GM19468 (cell line): ENCODE measurements at regions not wholly inside any gene's neighbourhood (a gene's known extent, or its start where the extent isn't known, plus 50 kb on each side); places are given as distances from the start of the nearest gene placed in this dataset.

ENCODE experiments used
- ATAC-seq: cut with Tn5 transposase; IDR thresholded peaks from one replicate; pipeline ENCODE4 v1.9.1; 2021; ENCODE audit warnings: mild to moderate bottlenecking, moderate library complexity, moderate number of reproducible peaks; ENCODE audit not compliant: unreplicated experiment; ENCODE audit errors: extremely low read depth

DNA sequence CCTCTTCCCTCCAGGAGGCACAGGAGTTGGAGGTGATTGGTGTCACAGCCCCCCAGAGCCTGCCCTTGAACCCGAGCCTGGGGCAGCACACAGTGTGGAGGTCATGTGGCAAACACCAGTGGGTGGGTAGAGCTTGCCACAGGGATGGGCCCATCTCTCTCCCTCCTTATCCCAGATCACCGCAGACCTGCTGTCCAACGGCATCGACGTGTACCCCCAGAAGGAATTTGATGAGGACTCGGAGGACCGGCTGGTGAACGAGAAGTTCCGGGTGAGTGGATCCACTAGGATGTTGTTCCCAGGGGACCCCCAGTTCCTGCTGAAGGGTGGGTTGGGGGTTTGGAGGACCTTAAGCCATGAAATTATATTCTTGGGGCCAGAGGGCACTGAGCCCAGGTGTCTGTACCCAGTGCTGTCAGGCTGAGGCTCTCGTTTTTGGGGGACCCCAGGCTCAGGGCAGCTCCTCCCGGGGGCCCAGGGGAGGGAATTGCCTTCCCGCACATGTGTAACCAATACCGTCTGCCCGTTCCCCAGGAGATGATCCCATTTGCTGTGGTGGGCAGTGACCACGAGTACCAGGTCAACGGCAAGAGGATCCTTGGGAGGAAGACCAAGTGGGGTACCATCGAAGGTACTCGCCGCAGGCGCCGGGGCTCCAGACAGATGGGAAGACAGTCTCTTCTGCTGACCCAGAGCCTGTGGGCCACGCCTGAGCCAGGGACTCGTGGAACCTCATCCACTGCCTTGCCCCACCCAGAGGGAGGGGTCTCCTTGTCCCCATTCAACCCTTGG is 351.9 kb downstream of the SEC14L1 start:
- no peak for ATAC-seq

DNA sequence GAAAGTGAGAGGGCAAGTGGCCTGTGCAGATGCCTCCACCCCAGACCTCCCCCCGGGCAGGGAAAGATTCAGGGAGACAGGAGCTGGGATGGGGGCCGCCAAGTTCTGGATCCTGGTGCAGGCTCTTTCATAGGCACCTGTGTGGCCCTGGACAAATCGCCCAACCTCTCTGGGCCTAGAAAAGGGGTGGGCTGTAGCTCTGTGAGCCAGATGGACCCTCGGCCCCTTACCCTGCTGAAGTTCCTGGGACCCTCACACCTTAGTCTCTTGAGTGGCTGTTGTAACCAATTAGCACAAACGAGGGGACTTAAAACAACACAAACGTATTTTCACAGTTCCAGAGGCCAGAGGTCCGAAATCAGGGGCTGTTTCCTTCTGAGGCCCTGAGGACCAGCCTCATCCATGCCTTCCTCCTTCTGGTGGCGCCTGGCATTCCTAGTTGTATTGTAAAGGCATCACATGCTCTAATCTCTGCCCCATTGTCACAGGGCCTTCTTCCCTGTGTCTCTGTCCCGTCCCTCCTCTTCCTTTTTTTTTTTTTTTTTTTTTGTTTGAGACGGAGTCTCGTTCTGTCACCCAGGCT is 352.6 kb downstream of the SEC14L1 start:
- ATAC-seq, result no peak

DNA sequence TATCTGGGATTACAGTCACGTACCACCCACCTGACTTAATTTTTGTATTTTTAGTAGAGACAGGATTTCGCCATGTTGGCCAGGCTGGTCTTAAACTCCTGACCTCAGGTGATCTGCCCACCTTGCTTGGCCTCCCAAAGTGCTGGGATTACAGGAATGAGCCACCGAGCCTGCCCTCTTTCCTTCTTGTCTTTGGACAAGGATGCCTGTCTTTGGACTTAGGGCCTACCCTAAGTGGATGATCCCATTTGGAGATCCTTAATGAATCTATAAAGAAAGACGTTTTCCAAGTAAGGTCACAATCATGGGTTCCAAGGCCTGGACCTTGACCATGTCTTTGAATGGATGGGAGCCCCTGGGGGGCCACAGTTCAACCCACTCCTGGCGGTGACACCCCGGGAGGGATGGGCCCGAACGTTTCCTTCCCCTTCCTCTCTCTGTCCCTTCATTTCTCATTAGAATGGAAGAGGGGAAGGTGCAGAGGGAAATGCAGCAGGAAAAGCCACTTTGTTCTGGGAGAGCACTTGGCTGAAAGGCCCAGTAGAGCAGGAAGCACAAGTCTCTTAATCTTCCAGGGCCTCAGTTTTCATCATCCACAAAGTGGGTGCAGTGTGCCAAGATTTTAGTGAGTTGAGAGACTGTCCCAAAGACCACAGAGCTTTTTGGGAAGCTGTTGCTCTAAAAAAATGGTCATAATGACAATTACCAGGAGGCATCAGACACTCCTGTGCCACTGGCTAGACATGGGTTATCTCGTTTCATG is 353.3 kb downstream of the SEC14L1 start:
- ATAC-seq, result no peak

DNA sequence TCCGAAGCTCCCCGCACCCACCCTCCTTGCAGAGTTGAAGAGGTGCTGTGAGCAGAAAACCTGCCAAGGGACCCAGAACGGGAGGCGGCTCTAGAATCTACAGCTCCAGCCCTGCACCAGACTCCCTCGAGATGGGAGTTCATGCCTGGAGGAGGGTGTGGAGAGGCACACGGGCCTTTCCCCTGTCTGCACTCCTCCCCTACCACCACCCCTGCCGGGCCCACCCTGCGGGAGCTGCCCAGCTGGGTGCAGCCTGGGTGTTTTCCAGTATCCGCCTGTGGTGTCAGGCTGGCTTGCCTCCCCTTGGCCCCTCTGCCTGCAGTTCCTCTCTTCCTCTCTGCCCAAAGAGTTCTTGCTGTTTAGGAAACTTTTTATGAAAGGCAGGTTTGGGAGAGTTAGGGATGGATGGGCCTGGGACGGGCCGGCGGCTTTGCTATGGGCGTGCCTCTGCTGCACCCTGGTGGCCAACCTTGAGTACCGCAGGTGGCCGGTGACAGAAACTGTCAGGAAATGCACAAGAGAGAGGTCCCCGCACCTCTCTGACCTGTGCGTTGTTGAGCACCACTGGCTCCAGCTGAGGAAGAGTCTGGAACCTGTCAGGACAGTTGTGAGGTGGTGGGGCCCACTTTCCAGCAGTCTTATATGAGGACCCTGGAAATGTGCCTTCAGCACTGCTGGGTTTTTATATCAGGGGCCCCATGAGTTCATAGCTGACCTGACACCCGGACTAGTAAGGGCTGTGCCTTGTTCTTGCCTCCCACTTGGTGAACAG is 354.1 kb downstream of the SEC14L1 start:
- ATAC-seq, result no peak

DNA sequence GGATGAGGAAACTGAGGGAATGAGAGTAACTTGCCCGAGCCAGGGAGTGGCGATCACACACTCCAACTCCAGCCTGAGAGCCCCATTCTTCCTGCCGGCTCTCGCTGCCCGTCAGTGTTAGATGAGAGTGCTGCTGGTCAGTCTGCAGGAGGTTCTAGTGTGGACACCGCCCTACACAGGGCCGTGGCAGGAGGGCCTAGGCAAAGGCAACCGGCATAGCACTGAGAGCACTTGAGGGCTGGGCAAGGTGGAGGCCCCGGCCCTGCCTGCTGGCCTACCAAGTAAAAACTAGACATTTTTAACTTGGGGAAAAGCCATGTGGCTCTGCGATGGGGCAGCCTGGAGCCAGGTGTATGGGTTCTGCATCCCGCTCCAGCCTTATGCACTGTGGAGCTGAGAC is 354.8 kb downstream of the SEC14L1 start:
- no peak for ATAC-seq

DNA sequence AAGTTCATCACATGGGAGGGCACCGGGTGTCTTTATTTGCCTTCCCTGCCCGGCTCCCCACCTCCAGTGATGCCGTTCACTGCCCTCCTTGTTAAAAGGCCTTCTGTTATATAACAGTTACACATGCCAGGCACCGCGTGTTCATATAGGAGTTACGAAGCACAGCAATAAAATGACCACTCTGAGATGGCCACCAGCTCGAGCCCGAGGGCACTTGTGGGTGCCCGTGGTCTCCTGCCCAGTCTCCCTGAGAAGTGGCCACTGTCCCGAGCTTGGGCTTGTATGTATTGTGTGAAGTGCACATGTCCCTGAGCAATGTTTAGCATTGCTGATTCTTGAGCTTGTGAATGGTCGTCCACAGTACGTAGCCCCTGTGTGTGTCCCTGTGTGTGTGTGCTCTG is 355.6 kb downstream of the SEC14L1 start:
- ATAC-seq, result no peak

DNA sequence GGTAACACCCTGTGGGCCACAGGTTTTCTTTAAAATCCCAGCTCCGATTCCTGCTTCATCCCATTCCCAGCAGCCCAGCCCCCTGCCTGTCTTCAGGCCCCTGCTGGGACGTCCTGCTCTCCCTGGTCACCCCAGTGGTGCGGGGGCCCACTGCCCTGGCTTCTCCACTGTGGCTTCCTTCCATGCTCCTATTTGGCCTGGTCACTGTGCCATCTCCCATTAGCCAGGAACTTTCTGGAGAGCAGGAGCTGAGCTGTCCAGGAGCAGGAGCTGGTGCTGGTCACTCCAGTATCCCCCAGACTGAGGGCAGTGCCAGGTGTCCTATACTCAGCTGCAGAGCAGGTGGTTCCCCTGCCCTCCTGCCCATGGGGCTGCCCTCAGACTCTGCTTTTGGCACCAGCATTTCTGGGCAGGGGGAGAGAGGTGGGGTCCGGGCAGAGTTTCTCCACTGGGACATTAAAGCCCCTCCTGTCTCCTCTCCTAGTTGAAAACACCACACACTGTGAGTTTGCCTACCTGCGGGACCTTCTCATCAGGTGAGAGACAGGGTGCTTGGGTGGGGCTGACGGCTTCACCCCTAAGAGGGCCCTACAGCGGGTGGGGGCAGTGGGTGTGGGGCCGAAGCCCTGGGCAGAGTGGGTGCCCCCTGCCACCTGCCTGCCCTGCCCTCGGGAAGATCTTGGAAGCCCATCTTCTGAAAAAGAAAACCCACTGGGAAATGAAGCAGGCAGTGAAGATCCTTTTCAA is 356.2 kb downstream of the SEC14L1 start:
- ATAC-seq, result no peak

DNA sequence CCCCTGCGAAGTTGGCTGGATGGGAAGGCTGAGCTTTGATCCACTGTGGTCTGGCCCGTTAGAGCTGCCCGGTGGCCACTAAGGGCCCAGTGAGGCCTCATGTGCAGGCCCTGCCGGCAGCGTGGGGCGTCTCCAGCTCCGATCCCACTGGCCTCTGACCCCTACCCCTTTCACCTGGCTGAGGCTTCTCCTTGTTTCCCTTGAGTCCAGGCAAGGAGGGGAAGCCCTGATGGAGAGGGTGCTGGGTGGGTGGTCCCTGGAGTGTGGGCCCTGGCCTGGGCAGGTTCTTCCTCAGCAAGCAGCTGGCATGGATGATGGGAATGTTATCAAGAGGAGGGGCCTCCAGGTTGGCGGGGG is 356.8 kb downstream of the SEC14L1 start:
- ATAC-seq, result no peak

DNA sequence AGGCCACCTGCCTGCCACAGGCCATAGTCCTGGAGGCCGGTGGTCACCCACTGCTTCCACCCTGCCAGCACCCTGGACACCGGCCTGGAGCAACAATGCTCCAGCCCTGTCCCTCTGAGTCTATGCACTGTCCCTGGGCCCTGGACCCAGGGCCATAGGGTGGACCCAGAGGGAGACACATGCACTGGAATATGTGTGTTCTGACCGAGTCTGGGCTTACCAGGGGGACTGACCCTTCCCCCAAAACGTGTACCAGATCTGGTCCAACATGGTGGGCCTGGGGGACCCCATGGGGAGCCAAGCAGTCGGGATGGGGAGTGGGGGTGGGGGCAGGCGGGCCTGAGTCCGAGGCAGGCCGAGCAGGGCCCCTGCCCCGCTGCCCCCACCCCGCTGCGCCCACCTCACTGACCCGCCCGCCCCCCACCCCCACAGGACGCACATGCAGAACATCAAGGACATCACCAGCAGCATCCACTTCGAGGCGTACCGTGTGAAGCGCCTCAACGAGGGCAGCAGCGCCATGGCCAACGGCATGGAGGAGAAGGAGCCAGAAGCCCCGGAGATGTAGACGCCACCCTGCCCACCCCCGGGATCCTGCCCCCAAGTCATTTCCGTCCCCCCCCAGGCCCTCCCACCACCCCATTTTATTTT is 357.4 kb downstream of the SEC14L1 start:
- no peak for ATAC-seq

GRCh38 chr17:77498791-77499698 is 358.3 kb downstream of the SEC14L1 start:
- ATAC-seq, result no peak

- ATAC-seq, result no peak
These were observed 359.1 kb downstream of the SEC14L1 start for GRCh38 chr17:77499699-77500435.

- no peak for ATAC-seq
These were observed 360.4 kb downstream of the SEC14L1 start for GRCh38 chr17:77501101-77501566.

DNA sequence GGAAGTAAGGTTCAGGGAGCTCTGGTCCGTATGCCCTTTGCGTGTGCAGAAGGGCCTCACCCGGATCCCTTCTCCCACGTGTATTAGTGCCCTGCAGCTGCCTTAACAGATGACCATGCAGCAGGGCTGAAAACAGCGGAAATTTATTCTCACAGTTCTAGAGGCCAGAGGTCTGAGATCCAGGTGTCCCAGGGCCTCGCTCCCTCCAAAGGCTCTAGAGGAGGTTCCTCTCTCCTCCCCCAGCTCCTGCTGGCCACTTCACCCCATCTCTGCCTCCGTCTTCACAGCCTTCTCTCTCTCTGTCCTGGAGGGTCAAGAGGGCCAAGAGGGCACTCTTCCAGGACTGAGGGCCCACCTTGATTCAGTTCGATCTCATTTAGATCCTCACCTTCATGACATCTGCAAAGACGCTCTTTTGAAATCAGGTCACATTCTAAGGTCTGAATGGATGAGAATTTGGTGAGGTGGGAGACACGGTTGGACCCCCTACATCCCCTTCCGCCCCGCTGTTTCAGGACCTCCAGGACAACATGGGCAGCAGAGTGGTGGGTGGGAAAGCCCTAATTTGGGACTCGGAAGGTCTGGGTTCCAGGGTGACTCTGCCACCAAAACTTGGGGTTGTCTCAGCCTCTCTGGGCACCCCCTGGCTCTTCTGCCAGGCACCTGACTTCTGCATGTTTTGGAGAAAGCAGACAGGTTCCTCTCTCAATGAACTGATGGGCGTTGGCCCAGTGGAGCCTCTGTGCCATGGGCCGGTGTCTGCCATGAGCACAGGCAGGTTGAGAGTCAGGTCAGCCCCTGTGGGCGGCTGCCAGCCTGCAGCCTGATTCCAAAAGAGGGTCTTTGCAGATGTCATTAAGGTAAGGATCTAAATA is 361.2 kb downstream of the SEC14L1 start:
- ATAC-seq, result no peak

DNA sequence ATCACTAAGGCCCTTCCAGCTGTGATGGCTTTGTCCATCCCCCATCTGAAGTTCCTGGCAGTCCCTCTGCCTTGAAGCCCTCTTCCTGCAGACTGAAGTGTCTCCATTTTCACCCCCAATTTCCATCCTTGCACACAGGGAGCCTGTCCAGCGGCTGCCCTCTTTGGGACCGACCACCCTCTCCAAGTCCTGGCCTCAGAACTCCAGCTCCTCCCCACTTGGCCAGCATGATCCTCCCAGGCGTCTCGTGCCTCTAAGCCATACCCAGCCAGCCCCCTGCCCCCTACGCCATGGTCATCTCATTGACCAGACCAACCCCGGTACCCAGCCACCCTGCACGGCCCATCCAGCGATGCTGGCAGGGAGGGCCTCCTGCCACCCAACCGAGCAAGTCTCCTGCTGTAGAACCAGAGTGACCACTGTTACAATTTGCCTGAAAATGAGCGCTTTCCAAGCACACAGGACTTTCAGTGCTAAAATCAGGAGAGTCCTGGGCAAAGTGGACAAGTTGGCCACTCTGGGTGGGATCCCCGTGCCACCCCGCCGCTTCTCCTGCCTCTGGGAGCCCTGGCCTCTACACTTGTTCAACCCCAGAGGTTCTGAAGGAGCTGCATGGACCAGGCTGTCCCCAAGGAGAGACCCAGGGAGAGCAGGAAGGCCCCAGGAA is 362.0 kb downstream of the SEC14L1 start:
- ATAC-seq, result no peak

- ATAC-seq, result no peak
These were observed 362.5 kb downstream of the SEC14L1 start for GRCh38 chr17:77503293-77503655.

GRCh38 chr17:77503916-77504651 is 363.3 kb downstream of the SEC14L1 start:
- no peak for ATAC-seq
